CD4-positive, alpha-beta T cell treated with Interleukin-17A for 1 hour (primary cell): ENCODE measurements at regions not wholly inside any gene's neighbourhood (a gene's known extent, or its start where the extent isn't known, plus 50 kb on each side); places are given as distances from the start of the nearest gene placed in this dataset.

Experiments
- DNase-seq: peaks from one replicate; pipeline ENCODE4 v3.0.0-alpha.2; 2020

GRCh38 chr13:85031771-85032170 lies 767.4 kb downstream of the SLITRK6 start:
- no peak for DNase-seq

- DNase-seq = no peak
Observed at GRCh38 chr13:85028035-85028434, 771.2 kb downstream of the SLITRK6 start.

GRCh38 chr13:85019121-85019520 lies 780.1 kb downstream of the SLITRK6 start:
- no peak for DNase-seq

GRCh38 chr13:85013006-85013405 lies 786.2 kb downstream of the SLITRK6 start:
- DNase-seq = no peak

- no peak for DNase-seq
Observed at GRCh38 chr13:85009447-85009846, 789.8 kb downstream of the SLITRK6 start.

GRCh38 chr13:84999252-84999651 lies 800.0 kb downstream of the SLITRK6 start:
- no peak for DNase-seq

- DNase-seq = no peak
Observed at GRCh38 chr13:84998681-84999080, 800.5 kb downstream of the SLITRK6 start.

- no peak for DNase-seq
Observed at GRCh38 chr13:84997858-84998257, 801.4 kb downstream of the SLITRK6 start.

- DNase-seq = no peak
Observed at GRCh38 chr13:84994582-84994981, 804.6 kb downstream of the SLITRK6 start.

GRCh38 chr13:84985860-84986259 lies 813.4 kb downstream of the SLITRK6 start:
- DNase-seq = no peak

- DNase-seq = no peak
Observed at GRCh38 chr13:84983321-84983720, 815.9 kb downstream of the SLITRK6 start.

GRCh38 chr13:84980571-84980970 lies 818.6 kb downstream of the SLITRK6 start:
- DNase-seq = no peak

- no peak for DNase-seq
Observed at GRCh38 chr13:84978851-84979250, 820.4 kb downstream of the SLITRK6 start.

GRCh38 chr13:84973661-84974060 lies 825.6 kb downstream of the SLITRK6 start:
- DNase-seq = no peak

GRCh38 chr13:84972907-84973306 lies 826.3 kb downstream of the SLITRK6 start:
- no peak for DNase-seq

- DNase-seq = no peak
Observed at GRCh38 chr13:84962849-84963248, 836.4 kb downstream of the SLITRK6 start.

GRCh38 chr13:84962141-84962750 lies 837.0 kb downstream of the SLITRK6 start:
- no peak for DNase-seq

GRCh38 chr13:84961023-84961422 lies 838.2 kb downstream of the SLITRK6 start:
- DNase-seq = no peak

- no peak for DNase-seq
Observed at GRCh38 chr13:84959818-84960217, 839.4 kb downstream of the SLITRK6 start.

- DNase-seq = no peak
Observed at GRCh38 chr13:84954636-84955035, 844.6 kb downstream of the SLITRK6 start.

GRCh38 chr13:84951128-84951527 lies 848.1 kb downstream of the SLITRK6 start:
- DNase-seq = no peak

GRCh38 chr13:84946192-84946591 lies 853.0 kb downstream of the SLITRK6 start:
- DNase-seq = no peak

GRCh38 chr13:84940798-84941197 lies 858.4 kb downstream of the SLITRK6 start:
- DNase-seq = no peak

GRCh38 chr13:84940167-84940566 lies 859.1 kb downstream of the SLITRK6 start:
- no peak for DNase-seq

GRCh38 chr13:84934911-84935310 lies 864.3 kb downstream of the SLITRK6 start:
- DNase-seq = no peak

- DNase-seq = no peak
Observed at GRCh38 chr13:84933797-84934196, 865.4 kb downstream of the SLITRK6 start.
